ENCODE measurements at regions not wholly inside any gene's neighbourhood (a gene's known extent, or its start where the extent isn't known, plus 50 kb on each side); places are given as distances from the start of the nearest gene placed in this dataset.

GRCh38 chr13:78029901-78030300 lies 111.3 kb upstream of the EDNRB start:
- TF ChIP-seq EZH2 (IDR thresholded peaks at IDR 0.05; ENCODE audit: insufficient read depth, poor library complexity, severe bottlenecking) (no peak), EZH2phosphoT487 (IDR thresholded peaks at IDR 0.05; ENCODE audit: insufficient read depth, low read depth) (no peak)

All from GM23248 (cell line).